Naive thymus-derived CD4-positive, alpha-beta T cell (primary cell): ENCODE measurements at regions not wholly inside any gene's neighbourhood (a gene's known extent, or its start where the extent isn't known, plus 50 kb on each side); places are given as distances from the start of the nearest gene placed in this dataset.
"Not testable (repeated sequence)": the region's sequence is repeated elsewhere in the genome, so short reads cannot be mapped to it uniquely, and the experiment has no call there.

Source experiments
- ATAC-seq: fragments of 150-1000 bp; cut with Tn5 transposase; 2 replicates; pipeline ENCODE4 v1.10.0; 2021; ENCODE audit warnings: mild to moderate bottlenecking, moderate library complexity
- CTCF ChIA-PET: fragments of 350-600 bp; sonication (Branson Sonifier 250); formaldehyde crosslinking; loops from one replicate; lab custom pipeline; 2021; ENCODE audit warnings: antibody characterized with exemption; lab: Charles Lee
- POLR2A ChIA-PET: fragments of 350-600 bp; sonication (Branson Sonifier 250); formaldehyde crosslinking; loops from one replicate; lab custom pipeline; 2021; ENCODE audit warnings: antibody characterized with exemption, inconsistent platforms; lab: Charles Lee
- DNase-seq, 9 donors: peaks; one replicate each; pipeline versions ENCODE4 v3.0.0 to v3.0.0-alpha.2; 2020 to 2022; ENCODE audit warnings: mixed read lengths in 1 of 9
- H3K27ac ChIP-seq: one replicate; pipeline ENCODE4 v1.7.0; 2013; ENCODE audit warnings: mild to moderate bottlenecking, low read depth, low read length, moderate library complexity
- H3K27me3 ChIP-seq, 2 donors: one replicate each; pipeline ENCODE4 v1.7.0; 2013; ENCODE audit warnings: low read length in 2 of 2, mild to moderate bottlenecking in 2 of 2, moderate library complexity in 2 of 2; ENCODE audit not compliant: control insufficient read depth in 2 of 2, insufficient read depth in 2 of 2
- H3K36me3 ChIP-seq, 3 experiments: 1 replicate in 2 of 3; 2 replicates in 1 of 3; pipeline ENCODE4 v1.7.0; 2013; ENCODE audit warnings: low read length in 3 of 3, mild to moderate bottlenecking in 3 of 3, moderate library complexity in 1 of 3; ENCODE audit not compliant: insufficient read depth in 3 of 3, control insufficient read depth in 2 of 3
- H3K4me1 ChIP-seq, 2 donors: one replicate each; pipeline ENCODE4 v1.7.0; 2013; ENCODE audit warnings: low read length in 2 of 2, mild to moderate bottlenecking in 2 of 2, moderate library complexity in 1 of 2; ENCODE audit not compliant: control insufficient read depth in 2 of 2, insufficient read depth in 2 of 2
- H3K4me3 ChIP-seq: 2 replicates; pipeline ENCODE4 v1.7.0; 2013; ENCODE audit warnings: mild to moderate bottlenecking, low read length
- H3K9me3 ChIP-seq, 3 experiments: 1 replicate in 2 of 3; 2 replicates in 1 of 3; pipeline ENCODE4 v1.7.0; 2013; ENCODE audit warnings: low read length in 3 of 3; ENCODE audit not compliant: control insufficient read depth in 2 of 3
- H3K27ac Mint-ChIP-seq, 9 donors: one replicate each; pipeline ENCODE4 v1.8.0; 2020 to 2022; ENCODE audit warnings: mixed read lengths in 9 of 9, mild to moderate bottlenecking in 8 of 9, moderate library complexity in 5 of 9, inconsistent platforms in 2 of 9
- H3K27me3 Mint-ChIP-seq, 5 donors: one replicate each; pipeline ENCODE4 v1.8.0; 2021 to 2022; ENCODE audit warnings: mixed read lengths in 5 of 5, mild to moderate bottlenecking in 1 of 5
- H3K36me3 Mint-ChIP-seq, 5 donors: one replicate each; pipeline ENCODE4 v1.8.0; 2020 to 2022; ENCODE audit warnings: mixed read lengths in 5 of 5, mild to moderate bottlenecking in 3 of 5, inconsistent platforms in 1 of 5
- H3K4me1 Mint-ChIP-seq, 7 donors: one replicate each; pipeline ENCODE4 v1.8.0; 2020 to 2022; ENCODE audit warnings: mixed read lengths in 7 of 7, mild to moderate bottlenecking in 3 of 7, inconsistent platforms in 1 of 7
- H3K4me3 Mint-ChIP-seq, 10 donors: one replicate each; pipeline ENCODE4 v1.8.0; 2020 to 2022; ENCODE audit warnings: mild to moderate bottlenecking in 10 of 10, mixed read lengths in 10 of 10, moderate library complexity in 6 of 10, inconsistent platforms in 2 of 10
- H3K9me3 Mint-ChIP-seq, 11 donors: one replicate each; pipeline ENCODE4 v1.8.0; 2020 to 2022; ENCODE audit warnings: mixed read lengths in 11 of 11, mild to moderate bottlenecking in 4 of 11, inconsistent platforms in 1 of 11, moderate library complexity in 1 of 11
- intact Hi-C, 2 donors: fragments of 100-400 bp; cut with micrococcal nuclease; formaldehyde crosslinking; loops; one replicate each; pipeline ENCODE4 v1.15.1; 2023

DNA sequence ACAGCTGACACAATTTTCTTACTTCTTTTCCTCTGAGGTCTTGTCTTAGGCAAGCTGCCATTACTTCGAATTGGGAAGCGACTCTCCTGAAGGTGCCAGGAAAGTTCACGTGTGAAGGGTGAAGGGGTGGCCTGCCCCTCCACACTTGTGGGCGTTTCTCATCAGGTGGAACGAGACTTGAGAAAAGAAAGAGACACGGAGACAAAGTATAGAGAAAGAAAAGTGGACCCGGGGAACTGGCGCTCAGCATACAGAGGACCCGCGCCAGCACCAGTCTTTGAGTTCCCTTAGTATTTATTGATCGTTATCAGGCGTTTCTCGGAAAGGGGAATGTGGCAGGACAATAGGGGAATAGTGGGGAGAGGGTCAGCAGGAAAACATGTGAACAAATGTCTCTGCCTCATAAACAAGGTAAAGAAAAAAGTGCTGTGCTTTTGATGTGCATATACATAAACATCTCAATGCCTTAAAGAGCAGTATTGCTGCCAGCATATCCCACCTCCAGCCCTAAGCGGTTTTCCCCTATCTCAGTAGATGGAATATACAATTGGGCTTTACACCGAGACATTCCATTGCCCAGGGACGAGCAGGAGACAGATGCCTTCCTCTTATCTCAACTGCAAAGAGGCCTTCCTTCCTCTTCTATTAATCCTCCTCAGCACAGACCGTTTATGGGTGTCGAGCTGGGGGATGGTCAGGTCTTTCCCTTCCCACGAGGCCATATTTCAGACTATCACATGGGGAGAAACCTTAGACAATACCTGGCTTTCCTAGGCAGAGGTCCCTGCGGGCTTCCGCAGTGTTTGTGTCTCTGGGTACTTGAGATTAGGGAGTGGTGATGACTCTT, 367.0 kb upstream of the SGCG start:
- H3K9me3 ChIP-seq, H3K27ac Mint-ChIP-seq, H3K4me3 ChIP-seq, H3K27ac ChIP-seq, CTCF ChIA-PET, intact Hi-C loops, H3K4me1 Mint-ChIP-seq, DNase-seq, H3K36me3 ChIP-seq, POLR2A ChIA-PET, H3K36me3 Mint-ChIP-seq, H3K9me3 Mint-ChIP-seq, H3K4me1 ChIP-seq, H3K4me3 Mint-ChIP-seq, H3K27me3 ChIP-seq, ATAC-seq: not testable (repeated sequence)
- H3K27me3 Mint-ChIP-seq, result peaks cover 0 to 15% (median 4%) of the 10 kb centered on the region in 5 donors

GRCh38 chr13:22814433-22814832, 366.3 kb upstream of the SGCG start:
- H3K4me1 ChIP-seq, H3K36me3 Mint-ChIP-seq, H3K4me1 Mint-ChIP-seq, DNase-seq, H3K27ac Mint-ChIP-seq, H3K4me3 ChIP-seq, H3K9me3 Mint-ChIP-seq, intact Hi-C loops, H3K9me3 ChIP-seq, H3K27me3 ChIP-seq, POLR2A ChIA-PET, ATAC-seq, H3K4me3 Mint-ChIP-seq, H3K36me3 ChIP-seq, H3K27ac ChIP-seq, CTCF ChIA-PET: not testable (repeated sequence)
- H3K27me3 Mint-ChIP-seq, result peaks cover 0 to 18% (median 4%) of the 10 kb centered on the region in 5 donors

- H3K4me3 ChIP-seq, result no peak overlapping the region
- CTCF ChIA-PET, result no interaction called here
Observed at GRCh38 chr13:22821589-22821988, 359.2 kb upstream of the SGCG start.

GRCh38 chr13:22825186-22825585, 355.6 kb upstream of the SGCG start:
- no peaks in the 10 kb centered on the region for H3K36me3 ChIP-seq
- ChIA-PET CTCF (no interaction called here), POLR2A (no interaction called here)
- intact Hi-C loops, result no loop called here
- Mint-ChIP-seq H3K9me3 (peaks cover 0 to 4% (median 0%) of the 10 kb centered on the region in 11 donors), H3K4me3 (no peak overlapping the region), H3K27ac (no peak overlapping the region), H3K36me3 (no peaks in the 10 kb centered on the region), H3K27me3 (peaks cover 0 to 19% (median 6%) of the 10 kb centered on the region in 5 donors), H3K4me1 (no peaks in the 10 kb centered on the region)
- H3K4me1 ChIP-seq, result no peaks in the 10 kb centered on the region
- DNase-seq, result no peak
- no peak overlapping the region for H3K4me3 ChIP-seq
- no peak for ATAC-seq
- no peak overlapping the region for H3K27ac ChIP-seq
- H3K27me3 ChIP-seq, result no peaks in the 10 kb centered on the region
- H3K9me3 ChIP-seq, result no peaks in the 10 kb centered on the region

More at GRCh38 chr13:22821589-22821988, 359.2 kb upstream of the SGCG start:
- Mint-ChIP-seq H3K4me1 (no peaks in the 10 kb centered on the region), H3K27me3 (peaks cover 0 to 36% (median 10%) of the 10 kb centered on the region in 5 donors), H3K4me3 (no peak overlapping the region), H3K9me3 (peaks cover 0 to 4% (median 0%) of the 10 kb centered on the region in 11 donors), H3K36me3 (no peaks in the 10 kb centered on the region), H3K27ac (no peak overlapping the region)
- no peaks in the 10 kb centered on the region for H3K9me3 ChIP-seq
- H3K27ac ChIP-seq, result no peak overlapping the region
- H3K27me3 ChIP-seq, result no peaks in the 10 kb centered on the region
- ATAC-seq, result no peak
- POLR2A ChIA-PET, result no interaction called here
- DNase-seq, result no peak
- no peaks in the 10 kb centered on the region for H3K4me1 ChIP-seq
- intact Hi-C loops, result no loop called here
- no peaks in the 10 kb centered on the region for H3K36me3 ChIP-seq

GRCh38 chr13:22828081-22828480, 352.7 kb upstream of the SGCG start:
- Mint-ChIP-seq H3K27me3 (peaks cover 0 to 11% (median 6%) of the 10 kb centered on the region in 5 donors), H3K4me1 (no peaks in the 10 kb centered on the region), H3K9me3 (no peaks in the 10 kb centered on the region), H3K4me3 (no peak overlapping the region), H3K36me3 (no peaks in the 10 kb centered on the region), H3K27ac (no peak overlapping the region)
- no peak for ATAC-seq
- ChIA-PET POLR2A (no interaction called here), CTCF (no interaction called here)
- Histone ChIP-seq H3K27ac (no peak overlapping the region), H3K9me3 (no peaks in the 10 kb centered on the region), H3K36me3 (no peaks in the 10 kb centered on the region), H3K27me3 (no peaks in the 10 kb centered on the region), H3K4me1 (no peaks in the 10 kb centered on the region), H3K4me3 (no peak overlapping the region)
- DNase-seq, result no peak
- intact Hi-C loops, result no loop called here

DNA sequence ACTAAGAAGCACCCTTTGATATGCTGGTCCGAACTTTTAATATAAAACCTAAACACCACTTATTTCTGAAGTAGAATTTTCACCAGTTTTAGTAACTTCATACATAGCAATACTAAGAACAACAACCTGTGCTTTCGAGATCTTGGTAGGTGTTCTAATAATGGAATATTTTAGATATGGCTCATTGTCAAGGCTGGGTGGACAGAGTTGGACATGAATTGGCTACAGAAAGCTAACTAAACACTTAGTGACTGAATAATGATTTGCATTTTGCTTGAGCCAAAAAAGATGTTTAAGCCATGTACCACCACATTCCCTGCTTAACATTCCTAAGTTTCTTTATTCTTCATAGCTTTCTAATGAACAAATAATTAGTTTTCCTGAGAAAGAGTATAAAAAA, 344.3 kb upstream of the SGCG start:
- POLR2A ChIA-PET, result no interaction called here
- peaks cover 0 to 6% (median 0%) of the 10 kb centered on the region in 11 donors for H3K9me3 Mint-ChIP-seq
- intact Hi-C loops, result no loop called here

More for the DNA sequence above, 344.3 kb upstream of the SGCG start:
- Mint-ChIP-seq H3K4me3 (no peak overlapping the region), H3K27ac (no peak overlapping the region), H3K36me3 (no peaks in the 10 kb centered on the region), H3K27me3 (peaks cover 13 to 28% (median 17%) of the 10 kb centered on the region in 5 donors), H3K4me1 (no peaks in the 10 kb centered on the region)
- Histone ChIP-seq H3K36me3 (no peaks in the 10 kb centered on the region), H3K27me3 (no peaks in the 10 kb centered on the region), H3K4me3 (no peak overlapping the region), H3K4me1 (no peaks in the 10 kb centered on the region), H3K9me3 (no peaks in the 10 kb centered on the region), H3K27ac (no peak overlapping the region)
- CTCF ChIA-PET, result no interaction called here
- ATAC-seq, result no peak
- DNase-seq, result no peak
